AG09319 (cell line): ENCODE measurements at regions not wholly inside any gene's neighbourhood (a gene's known extent, or its start where the extent isn't known, plus 50 kb on each side); places are given as distances from the start of the nearest gene placed in this dataset.

ENCODE experiments used
- DNase-seq: peaks from one replicate; pipeline ENCODE4 v3.0.0-alpha.2; 2010; ENCODE audit warnings: low read depth; ENCODE audit errors: extremely low read depth
- TF ChIP-seq, protein P1 (sequence below): IDR thresholded peaks from 2 replicates; pipeline ENCODE4 v1.5.1; 2011; ENCODE audit warnings: low read depth, mild to moderate bottlenecking, inconsistent platforms, low read length, moderate library complexity

DNA sequence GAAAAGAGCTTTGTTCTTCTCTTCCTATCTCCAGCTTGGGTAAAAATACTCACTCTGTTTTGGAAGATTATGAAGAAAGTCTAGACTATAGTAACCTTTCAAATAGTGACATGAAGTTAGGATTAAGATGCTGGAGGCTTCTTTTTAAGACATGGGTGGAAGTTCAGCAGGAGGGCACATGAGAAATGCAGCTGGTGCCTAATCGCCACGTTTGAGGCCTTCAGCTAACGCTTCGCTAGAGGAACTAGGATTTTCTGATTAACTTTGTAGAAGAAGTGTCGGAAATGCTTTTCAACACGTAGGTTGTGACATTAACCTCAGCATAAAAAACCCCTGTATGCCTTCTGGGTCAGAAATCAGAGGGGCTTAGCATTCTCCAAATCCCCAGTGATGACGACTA, 348.1 kb upstream of the MAP3K7 start:
- DNase-seq: no peak
- TF ChIP-seq, protein P1, sequence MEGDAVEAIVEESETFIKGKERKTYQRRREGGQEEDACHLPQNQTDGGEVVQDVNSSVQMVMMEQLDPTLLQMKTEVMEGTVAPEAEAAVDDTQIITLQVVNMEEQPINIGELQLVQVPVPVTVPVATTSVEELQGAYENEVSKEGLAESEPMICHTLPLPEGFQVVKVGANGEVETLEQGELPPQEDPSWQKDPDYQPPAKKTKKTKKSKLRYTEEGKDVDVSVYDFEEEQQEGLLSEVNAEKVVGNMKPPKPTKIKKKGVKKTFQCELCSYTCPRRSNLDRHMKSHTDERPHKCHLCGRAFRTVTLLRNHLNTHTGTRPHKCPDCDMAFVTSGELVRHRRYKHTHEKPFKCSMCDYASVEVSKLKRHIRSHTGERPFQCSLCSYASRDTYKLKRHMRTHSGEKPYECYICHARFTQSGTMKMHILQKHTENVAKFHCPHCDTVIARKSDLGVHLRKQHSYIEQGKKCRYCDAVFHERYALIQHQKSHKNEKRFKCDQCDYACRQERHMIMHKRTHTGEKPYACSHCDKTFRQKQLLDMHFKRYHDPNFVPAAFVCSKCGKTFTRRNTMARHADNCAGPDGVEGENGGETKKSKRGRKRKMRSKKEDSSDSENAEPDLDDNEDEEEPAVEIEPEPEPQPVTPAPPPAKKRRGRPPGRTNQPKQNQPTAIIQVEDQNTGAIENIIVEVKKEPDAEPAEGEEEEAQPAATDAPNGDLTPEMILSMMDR: no peak

DNA sequence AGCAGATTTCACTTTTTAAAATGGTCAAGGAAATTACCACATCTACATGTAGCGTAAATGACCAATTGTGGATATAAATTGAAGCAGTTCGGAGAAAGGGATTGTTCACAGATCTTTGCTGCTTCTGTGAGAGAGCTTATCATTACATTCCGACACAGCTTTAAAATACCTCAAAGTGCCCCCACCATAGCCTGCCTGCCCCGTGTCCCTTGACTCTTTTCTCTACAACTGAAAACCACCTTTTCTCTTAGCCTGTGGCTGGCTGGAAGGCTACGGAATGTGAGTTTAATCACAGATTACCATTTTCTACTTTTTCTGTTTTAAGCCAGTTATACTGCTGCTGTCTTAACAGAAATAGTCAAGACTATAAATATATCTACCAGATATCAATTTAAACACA, 347.2 kb upstream of the MAP3K7 start:
- no peak for DNase-seq
- TF ChIP-seq, protein P1: no peak

DNA sequence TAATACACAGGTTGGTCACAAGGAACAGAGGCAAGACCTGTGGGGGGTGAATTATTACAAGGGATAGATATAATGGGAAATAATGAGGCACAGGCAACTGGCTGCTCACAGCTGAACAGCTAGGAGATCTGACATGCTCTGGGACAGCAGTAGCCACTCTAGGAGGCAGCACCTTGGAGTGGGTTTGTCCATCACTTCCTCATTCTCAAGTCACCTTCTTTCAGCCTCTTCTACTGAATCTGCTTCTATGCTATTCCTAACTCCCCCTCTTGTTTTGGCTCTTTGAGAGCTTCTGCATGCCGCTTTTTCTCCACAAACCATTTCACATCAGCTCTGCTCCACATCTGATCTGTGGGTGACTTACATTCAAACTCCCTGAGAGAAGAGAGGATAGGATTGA, 345.5 kb upstream of the MAP3K7 start:
- DNase-seq: no peak
- TF ChIP-seq, protein P1: no peak

DNA sequence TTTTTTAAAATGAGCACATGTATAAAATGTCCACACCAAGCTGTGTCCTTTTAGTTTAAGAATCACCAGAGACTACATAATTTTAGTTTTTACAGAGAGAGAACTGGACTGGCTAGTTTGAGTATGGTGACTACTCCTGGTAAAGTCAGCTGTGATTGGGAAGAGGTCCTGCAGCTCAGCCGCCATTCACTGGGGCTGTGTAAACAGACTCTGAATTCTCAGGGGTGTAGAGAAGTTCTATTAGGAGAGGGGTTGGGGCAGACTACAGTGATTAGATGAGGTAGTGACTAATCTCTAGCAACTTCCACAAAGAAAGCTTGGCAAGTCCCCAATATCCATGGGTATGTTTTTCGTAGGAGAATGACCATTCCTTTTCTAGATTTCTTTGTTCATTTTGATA, 341.2 kb upstream of the MAP3K7 start:
- no peak for DNase-seq
- TF ChIP-seq, protein P1: no peak

DNA sequence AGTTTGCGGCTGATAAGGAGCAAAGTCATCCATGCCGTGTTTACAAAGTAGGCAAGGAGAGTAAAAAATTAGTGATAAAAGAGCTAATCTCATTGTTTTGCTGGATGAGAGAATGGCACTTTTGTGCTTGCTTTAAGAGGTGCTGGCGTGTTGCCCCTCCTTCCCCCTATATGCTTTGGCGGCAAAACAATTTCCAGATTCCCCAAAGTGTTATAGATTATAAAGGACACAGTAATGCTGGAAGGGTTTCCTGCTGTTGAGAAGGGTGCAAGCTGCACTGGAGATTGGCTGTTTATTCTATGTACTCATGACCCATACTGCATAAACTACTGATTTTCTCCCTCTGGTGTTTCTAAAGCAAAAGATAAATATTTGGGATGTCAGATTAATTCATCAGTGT, 338.9 kb upstream of the MAP3K7 start:
- TF ChIP-seq, protein P1: no peak
- DNase-seq: no peak

DNA sequence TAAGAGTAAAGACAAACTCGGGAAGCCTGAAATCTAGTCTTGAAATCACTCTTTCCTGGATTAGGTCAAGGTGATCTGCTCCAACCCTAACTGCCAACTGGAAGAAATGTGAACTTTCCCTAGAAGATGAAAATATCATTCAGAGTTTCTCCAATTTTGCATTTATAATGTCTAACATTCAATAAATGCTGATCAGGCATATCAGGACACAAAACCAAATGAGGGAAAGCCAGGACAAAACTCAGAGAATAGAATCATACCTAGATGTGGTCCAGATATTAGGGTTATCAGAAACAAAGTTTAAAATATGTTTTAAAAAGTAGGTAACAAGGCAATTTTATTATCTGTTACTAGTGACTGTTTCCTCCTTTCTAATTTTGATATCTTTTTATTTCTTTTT, 335.5 kb upstream of the MAP3K7 start:
- TF ChIP-seq, protein P1: no peak
- DNase-seq: no peak

DNA sequence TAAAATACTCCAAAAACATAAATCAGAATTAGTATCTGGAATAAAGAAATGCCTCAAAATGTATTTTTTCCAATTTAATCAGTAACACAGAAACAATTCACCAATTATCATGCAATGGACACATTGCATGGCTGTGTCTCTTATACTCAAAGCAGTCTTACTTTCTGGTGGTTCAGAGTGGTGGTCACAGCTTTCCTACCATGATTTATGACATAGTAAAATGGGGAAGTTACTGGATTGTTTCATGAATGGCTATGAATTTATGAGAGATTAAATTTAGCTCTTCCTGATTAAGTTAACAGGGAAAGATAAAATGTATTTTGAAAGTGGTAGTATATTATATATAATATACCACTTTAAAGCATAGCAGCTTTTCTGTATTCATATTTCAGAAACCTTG, 331.5 kb upstream of the MAP3K7 start:
- no peak for DNase-seq

More for the DNA sequence above, 331.5 kb upstream of the MAP3K7 start:
- TF ChIP-seq, protein P1: no peak
